Trophoblast cell (in vitro differentiated cells and primary cell): ENCODE measurements at regions not wholly inside any gene's neighbourhood (a gene's known extent, or its start where the extent isn't known, plus 50 kb on each side); places are given as distances from the start of the nearest gene placed in this dataset.

Experiments
- DNase-seq, 2 donors: peaks; one replicate each; pipeline ENCODE4 v3.0.0-alpha.2; 2016
- H2AFZ ChIP-seq: 2 replicates; pipeline ENCODE4 v1.6.1; 2013; ENCODE audit warnings: low read length, moderate library complexity, mild to moderate bottlenecking; ENCODE audit not compliant: insufficient read depth, poor library complexity
- H2AK5ac ChIP-seq: 2 replicates; pipeline ENCODE4 v1.6.1; 2013; ENCODE audit warnings: mild to moderate bottlenecking, low read length
- H2BK120ac ChIP-seq: 2 replicates; pipeline ENCODE4 v1.6.1; 2013; ENCODE audit warnings: low read length, mild to moderate bottlenecking, moderate library complexity; ENCODE audit not compliant: insufficient read depth, poor library complexity
- H2BK12ac ChIP-seq: 2 replicates; pipeline ENCODE4 v1.6.1; 2013; ENCODE audit warnings: mild to moderate bottlenecking, low read length, moderate library complexity
- H2BK5ac ChIP-seq: 2 replicates; pipeline ENCODE4 v1.6.1; 2013; ENCODE audit warnings: low read length, low read depth, moderate library complexity, mild to moderate bottlenecking; ENCODE audit not compliant: poor library complexity
- H3K14ac ChIP-seq: 2 replicates; pipeline ENCODE4 v1.6.1; 2013; ENCODE audit warnings: mild to moderate bottlenecking, low read length
- H3K18ac ChIP-seq: 2 replicates; pipeline ENCODE4 v1.6.1; 2013; ENCODE audit warnings: mild to moderate bottlenecking, low read length
- H3K23ac ChIP-seq: 2 replicates; pipeline ENCODE4 v1.6.1; 2013; ENCODE audit warnings: low read length
- H3K27ac ChIP-seq: 2 replicates; pipeline ENCODE4 v1.5.1; 2013; ENCODE audit warnings: low read depth, mild to moderate bottlenecking, inconsistent platforms, low read length, moderate library complexity
- H3K27me3 ChIP-seq: 2 replicates; pipeline ENCODE4 v1.6.1; 2013; ENCODE audit warnings: inconsistent platforms, mild to moderate bottlenecking, low read length, moderate library complexity; ENCODE audit not compliant: insufficient read depth
- H3K36me3 ChIP-seq, 2 experiments: 1 replicate in 1 of 2; 2 replicates in 1 of 2; pipeline ENCODE4 v1.6.1; 2013; ENCODE audit warnings: low read length in 2 of 2, mild to moderate bottlenecking in 2 of 2, moderate library complexity in 1 of 2; ENCODE audit not compliant: insufficient read depth in 2 of 2, control insufficient read depth in 1 of 2
- H3K4ac ChIP-seq: 2 replicates; pipeline ENCODE4 v1.6.1; 2013; ENCODE audit warnings: low read depth, mild to moderate bottlenecking, low read length, moderate library complexity
- H3K4me1 ChIP-seq, 2 experiments: 1 replicate in 1 of 2; 2 replicates in 1 of 2; pipeline ENCODE4 v1.6.1; 2013; ENCODE audit warnings: low read length in 2 of 2, mild to moderate bottlenecking in 2 of 2, moderate library complexity in 1 of 2; ENCODE audit not compliant: insufficient read depth in 2 of 2, control insufficient read depth in 1 of 2
- H3K4me2 ChIP-seq: 2 replicates; pipeline ENCODE4 v1.6.1; 2013; ENCODE audit warnings: inconsistent platforms, mild to moderate bottlenecking, low read length, moderate library complexity
- H3K4me3 ChIP-seq: 2 replicates; pipeline ENCODE4 v1.5.1; 2013; ENCODE audit warnings: mild to moderate bottlenecking, low read depth, low read length, inconsistent platforms
- H3K79me1 ChIP-seq: one replicate; pipeline ENCODE4 v1.6.1; 2013; ENCODE audit warnings: low read length
- H3K79me2 ChIP-seq: 2 replicates; pipeline ENCODE4 v1.6.1; 2013; ENCODE audit warnings: low read length, mild to moderate bottlenecking; ENCODE audit not compliant: control insufficient read depth, insufficient read depth, poor library complexity
- H3K9ac ChIP-seq: 2 replicates; pipeline ENCODE4 v1.6.1; 2013; ENCODE audit warnings: mild to moderate bottlenecking, low read length
- H3K9me3 ChIP-seq: 2 replicates; pipeline ENCODE4 v1.6.1; 2013; ENCODE audit warnings: low read depth, mild to moderate bottlenecking, control low read depth, inconsistent platforms, low read length; ENCODE audit not compliant: insufficient read depth
- H4K12ac ChIP-seq: 2 replicates; pipeline ENCODE4 v1.6.1; 2013; ENCODE audit warnings: low read depth, mild to moderate bottlenecking, low read length, moderate library complexity
- H4K8ac ChIP-seq: 2 replicates; pipeline ENCODE4 v1.6.1; 2013; ENCODE audit warnings: low read depth, mild to moderate bottlenecking, low read length, moderate library complexity
- H4K91ac ChIP-seq: one replicate; pipeline ENCODE4 v1.6.1; 2013; ENCODE audit warnings: low read depth, mild to moderate bottlenecking, low read length, moderate library complexity
- WGBS: extraction: QIAGEN DNeasy Blood & Tissue Kit; methylation state at CpG from one replicate; pipeline ENCODE4 v1.1.7; 2013; ENCODE audit warnings: missing lambda C conversion rate; ENCODE audit not compliant: insufficient read length, insufficient coverage; ENCODE audit errors: extremely low coverage; 5-methylcytosine and 5-hydroxymethylcytosine counted together

- Histone ChIP-seq H2BK5ac (no peak overlapping the region), H3K79me1 (no peaks in the 10 kb centered on the region), H3K18ac (no peak overlapping the region), H3K4ac (no peak overlapping the region), H3K36me3 (no peaks in the 10 kb centered on the region), H2AK5ac (no peak overlapping the region), H3K27me3 (no peaks in the 10 kb centered on the region), H3K79me2 (no peaks in the 10 kb centered on the region), H3K4me1 (no peaks in the 10 kb centered on the region), H2AFZ (no peak overlapping the region), H3K9ac (no peak overlapping the region), H3K4me3 (no peak overlapping the region), H4K8ac (no peak overlapping the region), H2BK12ac (no peak overlapping the region), H3K27ac (no peak overlapping the region), H4K91ac (no peak overlapping the region), H3K4me2 (no peak overlapping the region), H2BK120ac (no peak overlapping the region), H3K14ac (no peak overlapping the region), H3K9me3 (no peaks in the 10 kb centered on the region), H3K23ac (no peak overlapping the region), H4K12ac (no peak overlapping the region)
- DNase-seq = no peak
- no CpG with 5 or more reads among the region's 2 CpGs for WGBS
These were observed 503.0 kb downstream of the EFNB2 start for GRCh38 chr13:106032441-106032840.

- H3K9me3 ChIP-seq = no peaks in the 10 kb centered on the region
- no peaks in the 10 kb centered on the region for H3K27me3 ChIP-seq
- H3K18ac ChIP-seq = no peak overlapping the region
- H3K14ac ChIP-seq = no peak overlapping the region
- H4K12ac ChIP-seq = no peak overlapping the region
- no peak overlapping the region for H3K4ac ChIP-seq
- H2BK120ac ChIP-seq = no peak overlapping the region
- no peak overlapping the region for H2BK5ac ChIP-seq
- H2AK5ac ChIP-seq = no peak overlapping the region
- H2BK12ac ChIP-seq = no peak overlapping the region
- no peak overlapping the region for H3K9ac ChIP-seq
- no peak overlapping the region for H3K4me2 ChIP-seq
- H4K8ac ChIP-seq = no peak overlapping the region
- no peaks in the 10 kb centered on the region for H3K36me3 ChIP-seq
- H4K91ac ChIP-seq = no peak overlapping the region
- no peaks in the 10 kb centered on the region for H3K4me1 ChIP-seq
- no peaks in the 10 kb centered on the region for H3K79me1 ChIP-seq
- H2AFZ ChIP-seq = no peak overlapping the region
- no peak overlapping the region for H3K27ac ChIP-seq
- H3K79me2 ChIP-seq = no peaks in the 10 kb centered on the region
- H3K4me3 ChIP-seq = no peak overlapping the region
- no peak overlapping the region for H3K23ac ChIP-seq
- no peak for DNase-seq
- no CpG with 5 or more reads among the region's 7 CpGs for WGBS
These were observed 505.7 kb downstream of the EFNB2 start for GRCh38 chr13:106029676-106030290.

GRCh38 chr13:106028911-106029310, 506.6 kb downstream of the EFNB2 start:
- peak in 1 of 2 donors; percentile 69 for DNase-seq
- Histone ChIP-seq H3K4me3 (no peak overlapping the region), H3K4me2 (no peak overlapping the region), H4K12ac (no peak overlapping the region), H2BK120ac (no peak overlapping the region), H4K8ac (no peak overlapping the region), H3K36me3 (no peaks in the 10 kb centered on the region), H3K4me1 (no peaks in the 10 kb centered on the region), H3K4ac (no peak overlapping the region), H3K14ac (no peak overlapping the region), H3K27ac (no peak overlapping the region), H2AK5ac (no peak overlapping the region), H3K79me2 (no peaks in the 10 kb centered on the region), H3K27me3 (no peaks in the 10 kb centered on the region), H2BK5ac (no peak overlapping the region), H4K91ac (no peak overlapping the region), H2BK12ac (no peak overlapping the region), H3K9me3 (no peaks in the 10 kb centered on the region), H3K9ac (no peak overlapping the region), H2AFZ (no peak overlapping the region), H3K18ac (no peak overlapping the region), H3K79me1 (no peaks in the 10 kb centered on the region), H3K23ac (no peak overlapping the region)
- WGBS = no CpG with 5 or more reads among the region's 6 CpGs

- H4K12ac ChIP-seq = no peak overlapping the region
- H2BK120ac ChIP-seq = no peak overlapping the region
- no peak overlapping the region for H3K23ac ChIP-seq
- H2BK5ac ChIP-seq = no peak overlapping the region
- no peak overlapping the region for H3K4me3 ChIP-seq
- no peak overlapping the region for H4K8ac ChIP-seq
- no peak overlapping the region for H4K91ac ChIP-seq
- no peak overlapping the region for H3K9ac ChIP-seq
- H3K79me2 ChIP-seq = no peaks in the 10 kb centered on the region
- H3K14ac ChIP-seq = no peak overlapping the region
- no peak overlapping the region for H3K18ac ChIP-seq
- DNase-seq = no peak
- H3K79me1 ChIP-seq = no peaks in the 10 kb centered on the region
- no peak overlapping the region for H3K4ac ChIP-seq
- H2AFZ ChIP-seq = no peak overlapping the region
- peaks cover 0 to 2% of the 10 kb centered on the region in 2 experiments for H3K4me1 ChIP-seq
- no peak overlapping the region for H2AK5ac ChIP-seq
- no peaks in the 10 kb centered on the region for H3K36me3 ChIP-seq
- no peak overlapping the region for H3K4me2 ChIP-seq
- H3K27me3 ChIP-seq = no peaks in the 10 kb centered on the region
- no peak overlapping the region for H3K27ac ChIP-seq
- H2BK12ac ChIP-seq = no peak overlapping the region
- WGBS = no CpG with 5 or more reads among the region's 2 CpGs
- no peaks in the 10 kb centered on the region for H3K9me3 ChIP-seq
These were observed 523.9 kb downstream of the EFNB2 start for GRCh38 chr13:106011600-106011999.
